HepG2 (cell line): ENCODE measurements at regions not wholly inside any gene's neighbourhood (a gene's known extent, or its start where the extent isn't known, plus 50 kb on each side); places are given as distances from the start of the nearest gene placed in this dataset.

ENCODE experiments used
- GATA4 ChIP-seq: sonication (generic); IDR thresholded peaks from 2 replicates; pipeline ENCODE4 v1.6.1; 2016; ENCODE audit warnings: antibody characterized with exemption, low read depth, borderline replicate concordance
- MYNN ChIP-seq: sonication (generic); formaldehyde crosslinking; IDR thresholded peaks from 2 replicates; pipeline ENCODE4 v1.4.0; 2020; ENCODE audit warnings: mild to moderate bottlenecking, low read depth, missing genetic modification reagents
- NFYC ChIP-seq: IDR thresholded peaks from 2 replicates; pipeline ENCODE4 v1.6.1; 2016; ENCODE audit warnings: missing genetic modification reagents, missing compliant biosample characterization
- PAX8 ChIP-seq: sonication (generic); formaldehyde crosslinking; IDR thresholded peaks from 2 replicates; pipeline ENCODE4 v1.8.0; 2022; ENCODE audit warnings: mild to moderate bottlenecking, missing genetic modification reagents, borderline replicate concordance
- PITX1 ChIP-seq: sonication (generic); formaldehyde crosslinking; IDR thresholded peaks from 2 replicates; pipeline ENCODE4 v1.5.1; 2020; ENCODE audit warnings: mild to moderate bottlenecking, missing genetic modification reagents
- POLR2AphosphoS2 ChIP-seq: IDR thresholded peaks from 2 replicates; pipeline ENCODE4 v1.6.1; 2011; ENCODE audit warnings: low read depth, low read length, improper control_type of control experiment
- PPARG ChIP-seq: conservative IDR thresholded peaks from 2 replicates; pipeline ENCODE4 v1.6.1; 2016; ENCODE audit warnings: missing biosample characterization, missing genetic modification reagents
- SP5 ChIP-seq: IDR thresholded peaks from 2 replicates; pipeline ENCODE4 v1.6.1; 2016; ENCODE audit warnings: low read depth, borderline replicate concordance
- THAP11 ChIP-seq: IDR thresholded peaks from 2 replicates; pipeline ENCODE4 v1.6.1; 2016; ENCODE audit warnings: missing biosample characterization, missing genetic modification reagents
- ZBTB1 ChIP-seq: sonication (generic); formaldehyde crosslinking; IDR thresholded peaks from 2 replicates; pipeline ENCODE4 v1.4.0; 2020; ENCODE audit warnings: missing genetic modification reagents, borderline replicate concordance
- ZBTB38 ChIP-seq: sonication (generic); formaldehyde crosslinking; IDR thresholded peaks from 2 replicates; pipeline ENCODE4 v1.5.1; 2020; ENCODE audit warnings: mild to moderate bottlenecking, missing genetic modification reagents
- ZNF556 ChIP-seq: sonication (generic); formaldehyde crosslinking; IDR thresholded peaks from 2 replicates; pipeline ENCODE4 v1.4.0; 2020; ENCODE audit warnings: mild to moderate bottlenecking, missing genetic modification reagents, borderline replicate concordance
- TF ChIP-seq, protein P1 (sequence below): sonication (generic); formaldehyde crosslinking; IDR thresholded peaks from 2 replicates; pipeline ENCODE4 v1.5.0; 2020; ENCODE audit warnings: missing genetic modification reagents
- TF ChIP-seq, protein P2 (sequence below): sonication (generic); formaldehyde crosslinking; IDR thresholded peaks from 2 replicates; pipeline ENCODE4 v1.9.0; 2021; ENCODE audit warnings: mild to moderate bottlenecking, missing genetic modification reagents
- TF ChIP-seq, protein P3 (sequence below): sonication (generic); formaldehyde crosslinking; IDR thresholded peaks from 2 replicates; pipeline ENCODE4 v1.5.0; 2020; ENCODE audit warnings: missing genetic modification reagents, mild to moderate bottlenecking, borderline replicate concordance
- TF ChIP-seq, protein P4 (sequence below): sonication (generic); formaldehyde crosslinking; IDR thresholded peaks from 2 replicates; pipeline ENCODE4 v1.4.0; 2020; ENCODE audit warnings: missing genetic modification reagents

DNA sequence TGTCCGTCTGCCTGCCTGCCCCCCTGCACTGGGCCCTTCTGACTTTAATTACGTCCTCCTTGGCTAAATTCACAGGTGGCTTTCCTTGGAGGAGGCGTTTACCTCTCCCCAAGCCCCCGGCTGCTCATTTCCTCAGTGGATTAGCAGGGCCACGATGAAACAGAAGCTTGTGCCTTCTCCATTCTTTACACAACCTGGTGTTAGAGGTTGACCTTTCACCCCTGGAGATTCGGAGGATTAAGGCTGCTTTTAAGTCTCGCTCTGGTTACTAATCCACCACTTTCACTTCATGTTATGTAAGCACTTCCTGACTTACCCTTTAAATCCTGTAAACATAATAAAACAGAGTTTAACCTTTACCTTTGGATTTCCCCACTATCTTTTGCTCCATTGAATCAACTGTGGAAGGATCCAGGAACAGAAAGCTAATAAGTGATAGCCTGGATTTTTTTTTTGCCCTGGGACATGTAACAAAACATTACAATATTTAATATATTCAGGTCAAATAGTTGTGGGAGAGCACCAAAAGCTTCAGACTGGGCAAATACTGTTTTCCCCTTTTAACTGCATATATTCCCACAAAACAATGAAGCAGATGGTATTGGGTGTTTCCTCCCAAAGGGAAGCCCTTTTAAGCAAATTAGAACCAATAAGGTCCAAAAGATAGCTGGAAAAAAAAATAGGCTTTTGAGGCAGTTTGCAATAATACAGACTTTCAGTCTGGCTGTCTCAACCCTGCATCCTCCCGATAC lies 370.2 kb downstream of the EN1 start (continued):
- peak; percentile 40; the same call in 1 of the 2 replicates for TF ChIP-seq THAP11
- no peak for TF ChIP-seq ZBTB38 (CRISPR knock-in tag)
- peak; percentile 70; the same call in 1 of the 2 replicates for TF ChIP-seq GATA4
- TF ChIP-seq ZBTB1 (CRISPR knock-in tag): no peak
- TF ChIP-seq, protein P1, sequence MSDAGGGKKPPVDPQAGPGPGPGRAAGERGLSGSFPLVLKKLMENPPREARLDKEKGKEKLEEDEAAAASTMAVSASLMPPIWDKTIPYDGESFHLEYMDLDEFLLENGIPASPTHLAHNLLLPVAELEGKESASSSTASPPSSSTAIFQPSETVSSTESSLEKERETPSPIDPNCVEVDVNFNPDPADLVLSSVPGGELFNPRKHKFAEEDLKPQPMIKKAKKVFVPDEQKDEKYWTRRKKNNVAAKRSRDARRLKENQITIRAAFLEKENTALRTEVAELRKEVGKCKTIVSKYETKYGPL (CRISPR knock-in tag): peak; percentile 70; the same call in 1 of the 2 replicates
- peak; percentile 94 for TF ChIP-seq PPARG (CRISPR knock-in tag)
- no peak for TF ChIP-seq POLR2AphosphoS2
- TF ChIP-seq SP5 (CRISPR knock-in tag): no peak
- TF ChIP-seq, protein P2, sequence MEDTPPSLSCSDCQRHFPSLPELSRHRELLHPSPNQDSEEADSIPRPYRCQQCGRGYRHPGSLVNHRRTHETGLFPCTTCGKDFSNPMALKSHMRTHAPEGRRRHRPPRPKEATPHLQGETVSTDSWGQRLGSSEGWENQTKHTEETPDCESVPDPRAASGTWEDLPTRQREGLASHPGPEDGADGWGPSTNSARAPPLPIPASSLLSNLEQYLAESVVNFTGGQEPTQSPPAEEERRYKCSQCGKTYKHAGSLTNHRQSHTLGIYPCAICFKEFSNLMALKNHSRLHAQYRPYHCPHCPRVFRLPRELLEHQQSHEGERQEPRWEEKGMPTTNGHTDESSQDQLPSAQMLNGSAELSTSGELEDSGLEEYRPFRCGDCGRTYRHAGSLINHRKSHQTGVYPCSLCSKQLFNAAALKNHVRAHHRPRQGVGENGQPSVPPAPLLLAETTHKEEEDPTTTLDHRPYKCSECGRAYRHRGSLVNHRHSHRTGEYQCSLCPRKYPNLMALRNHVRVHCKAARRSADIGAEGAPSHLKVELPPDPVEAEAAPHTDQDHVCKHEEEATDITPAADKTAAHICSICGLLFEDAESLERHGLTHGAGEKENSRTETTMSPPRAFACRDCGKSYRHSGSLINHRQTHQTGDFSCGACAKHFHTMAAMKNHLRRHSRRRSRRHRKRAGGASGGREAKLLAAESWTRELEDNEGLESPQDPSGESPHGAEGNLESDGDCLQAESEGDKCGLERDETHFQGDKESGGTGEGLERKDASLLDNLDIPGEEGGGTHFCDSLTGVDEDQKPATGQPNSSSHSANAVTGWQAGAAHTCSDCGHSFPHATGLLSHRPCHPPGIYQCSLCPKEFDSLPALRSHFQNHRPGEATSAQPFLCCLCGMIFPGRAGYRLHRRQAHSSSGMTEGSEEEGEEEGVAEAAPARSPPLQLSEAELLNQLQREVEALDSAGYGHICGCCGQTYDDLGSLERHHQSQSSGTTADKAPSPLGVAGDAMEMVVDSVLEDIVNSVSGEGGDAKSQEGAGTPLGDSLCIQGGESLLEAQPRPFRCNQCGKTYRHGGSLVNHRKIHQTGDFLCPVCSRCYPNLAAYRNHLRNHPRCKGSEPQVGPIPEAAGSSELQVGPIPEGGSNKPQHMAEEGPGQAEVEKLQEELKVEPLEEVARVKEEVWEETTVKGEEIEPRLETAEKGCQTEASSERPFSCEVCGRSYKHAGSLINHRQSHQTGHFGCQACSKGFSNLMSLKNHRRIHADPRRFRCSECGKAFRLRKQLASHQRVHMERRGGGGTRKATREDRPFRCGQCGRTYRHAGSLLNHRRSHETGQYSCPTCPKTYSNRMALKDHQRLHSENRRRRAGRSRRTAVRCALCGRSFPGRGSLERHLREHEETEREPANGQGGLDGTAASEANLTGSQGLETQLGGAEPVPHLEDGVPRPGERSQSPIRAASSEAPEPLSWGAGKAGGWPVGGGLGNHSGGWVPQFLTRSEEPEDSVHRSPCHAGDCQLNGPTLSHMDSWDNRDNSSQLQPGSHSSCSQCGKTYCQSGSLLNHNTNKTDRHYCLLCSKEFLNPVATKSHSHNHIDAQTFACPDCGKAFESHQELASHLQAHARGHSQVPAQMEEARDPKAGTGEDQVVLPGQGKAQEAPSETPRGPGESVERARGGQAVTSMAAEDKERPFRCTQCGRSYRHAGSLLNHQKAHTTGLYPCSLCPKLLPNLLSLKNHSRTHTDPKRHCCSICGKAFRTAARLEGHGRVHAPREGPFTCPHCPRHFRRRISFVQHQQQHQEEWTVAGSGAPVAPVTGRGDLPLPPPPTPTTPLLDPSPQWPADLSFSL (CRISPR knock-in tag): 0 out of 2 replicates have a peak, but pooled peaks have one; percentile 11
- TF ChIP-seq, protein P3, sequence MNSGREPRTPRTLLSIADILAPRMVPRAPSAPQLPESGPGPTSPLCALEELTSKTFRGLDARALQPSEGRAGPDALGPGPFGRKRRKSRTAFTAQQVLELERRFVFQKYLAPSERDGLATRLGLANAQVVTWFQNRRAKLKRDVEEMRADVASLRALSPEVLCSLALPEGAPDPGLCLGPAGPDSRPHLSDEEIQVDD (CRISPR knock-in tag): no peak
- peak; percentile 100 for TF ChIP-seq PITX1 (CRISPR knock-in tag)
- TF ChIP-seq NFYC (CRISPR knock-in tag): no peak
- TF ChIP-seq, protein P4, sequence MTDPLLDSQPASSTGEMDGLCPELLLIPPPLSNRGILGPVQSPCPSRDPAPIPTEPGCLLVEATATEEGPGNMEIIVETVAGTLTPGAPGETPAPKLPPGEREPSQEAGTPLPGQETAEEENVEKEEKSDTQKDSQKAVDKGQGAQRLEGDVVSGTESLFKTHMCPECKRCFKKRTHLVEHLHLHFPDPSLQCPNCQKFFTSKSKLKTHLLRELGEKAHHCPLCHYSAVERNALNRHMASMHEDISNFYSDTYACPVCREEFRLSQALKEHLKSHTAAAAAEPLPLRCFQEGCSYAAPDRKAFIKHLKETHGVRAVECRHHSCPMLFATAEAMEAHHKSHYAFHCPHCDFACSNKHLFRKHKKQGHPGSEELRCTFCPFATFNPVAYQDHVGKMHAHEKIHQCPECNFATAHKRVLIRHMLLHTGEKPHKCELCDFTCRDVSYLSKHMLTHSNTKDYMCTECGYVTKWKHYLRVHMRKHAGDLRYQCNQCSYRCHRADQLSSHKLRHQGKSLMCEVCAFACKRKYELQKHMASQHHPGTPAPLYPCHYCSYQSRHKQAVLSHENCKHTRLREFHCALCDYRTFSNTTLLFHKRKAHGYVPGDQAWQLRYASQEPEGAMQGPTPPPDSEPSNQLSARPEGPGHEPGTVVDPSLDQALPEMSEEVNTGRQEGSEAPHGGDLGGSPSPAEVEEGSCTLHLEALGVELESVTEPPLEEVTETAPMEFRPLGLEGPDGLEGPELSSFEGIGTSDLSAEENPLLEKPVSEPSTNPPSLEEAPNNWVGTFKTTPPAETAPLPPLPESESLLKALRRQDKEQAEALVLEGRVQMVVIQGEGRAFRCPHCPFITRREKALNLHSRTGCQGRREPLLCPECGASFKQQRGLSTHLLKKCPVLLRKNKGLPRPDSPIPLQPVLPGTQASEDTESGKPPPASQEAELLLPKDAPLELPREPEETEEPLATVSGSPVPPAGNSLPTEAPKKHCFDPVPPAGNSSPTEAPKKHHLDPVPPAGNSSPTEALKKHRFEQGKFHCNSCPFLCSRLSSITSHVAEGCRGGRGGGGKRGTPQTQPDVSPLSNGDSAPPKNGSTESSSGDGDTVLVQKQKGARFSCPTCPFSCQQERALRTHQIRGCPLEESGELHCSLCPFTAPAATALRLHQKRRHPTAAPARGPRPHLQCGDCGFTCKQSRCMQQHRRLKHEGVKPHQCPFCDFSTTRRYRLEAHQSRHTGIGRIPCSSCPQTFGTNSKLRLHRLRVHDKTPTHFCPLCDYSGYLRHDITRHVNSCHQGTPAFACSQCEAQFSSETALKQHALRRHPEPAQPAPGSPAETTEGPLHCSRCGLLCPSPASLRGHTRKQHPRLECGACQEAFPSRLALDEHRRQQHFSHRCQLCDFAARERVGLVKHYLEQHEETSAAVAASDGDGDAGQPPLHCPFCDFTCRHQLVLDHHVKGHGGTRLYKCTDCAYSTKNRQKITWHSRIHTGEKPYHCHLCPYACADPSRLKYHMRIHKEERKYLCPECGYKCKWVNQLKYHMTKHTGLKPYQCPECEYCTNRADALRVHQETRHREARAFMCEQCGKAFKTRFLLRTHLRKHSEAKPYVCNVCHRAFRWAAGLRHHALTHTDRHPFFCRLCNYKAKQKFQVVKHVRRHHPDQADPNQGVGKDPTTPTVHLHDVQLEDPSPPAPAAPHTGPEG (CRISPR knock-in tag): no peak
- TF ChIP-seq ZNF556 (CRISPR knock-in tag): peak; percentile 74; the same call in 1 of the 2 replicates
- TF ChIP-seq PAX8: no peak
- no peak for TF ChIP-seq MYNN
